CD4-positive, alpha-beta T cell treated with Interleukin-4 for 4 hours (primary cell): ENCODE measurements at regions not wholly inside any gene's neighbourhood (a gene's known extent, or its start where the extent isn't known, plus 50 kb on each side); places are given as distances from the start of the nearest gene placed in this dataset.
A peak's percentile ranks its signal among the peaks of the same experiment; 100 is the strongest.

Source experiments
- DNase-seq: peaks from one replicate; pipeline ENCODE4 v3.0.0-alpha.2; 2020

GRCh38 chr2:105592288-105592687, 152.4 kb upstream of the NCK2 start:
- DNase-seq, result no peak

- no peak for DNase-seq
Observed at GRCh38 chr2:105590780-105591660, 153.7 kb upstream of the NCK2 start.

- no peak for DNase-seq
Observed at GRCh38 chr2:105588581-105588980, 156.1 kb upstream of the NCK2 start.

- DNase-seq, result no peak
Observed at GRCh38 chr2:105587637-105588036, 157.1 kb upstream of the NCK2 start.

GRCh38 chr2:105584435-105585010, 160.2 kb upstream of the NCK2 start:
- no peak for DNase-seq

- DNase-seq, result peak; percentile 21
Observed at GRCh38 chr2:105582952-105583660, 161.6 kb upstream of the NCK2 start.

GRCh38 chr2:105581555-105581944, 163.2 kb upstream of the NCK2 start:
- DNase-seq, result no peak

GRCh38 chr2:105580870-105581554, 163.7 kb upstream of the NCK2 start:
- no peak for DNase-seq

GRCh38 chr2:105580216-105580615, 164.5 kb upstream of the NCK2 start:
- DNase-seq, result no peak

- DNase-seq, result no peak
Observed at GRCh38 chr2:105578166-105578565, 166.5 kb upstream of the NCK2 start.

GRCh38 chr2:105577762-105578161, 166.9 kb upstream of the NCK2 start:
- DNase-seq, result no peak

GRCh38 chr2:105576440-105577241, 168.1 kb upstream of the NCK2 start:
- peak; percentile 60 for DNase-seq

- DNase-seq, result no peak
Observed at GRCh38 chr2:105576050-105576439, 168.7 kb upstream of the NCK2 start.

GRCh38 chr2:105575499-105576025, 169.2 kb upstream of the NCK2 start:
- no peak for DNase-seq

- no peak for DNase-seq
Observed at GRCh38 chr2:105574796-105575344, 169.8 kb upstream of the NCK2 start.

GRCh38 chr2:105573910-105574655, 170.6 kb upstream of the NCK2 start:
- DNase-seq, result no peak

GRCh38 chr2:105573490-105573889, 171.2 kb upstream of the NCK2 start:
- no peak for DNase-seq

GRCh38 chr2:105571445-105571987, 172.7 kb upstream of the FHL2 start:
- no peak for DNase-seq

GRCh38 chr2:105570757-105571156, 171.9 kb upstream of the FHL2 start:
- no peak for DNase-seq

GRCh38 chr2:105570326-105570725, 171.5 kb upstream of the FHL2 start:
- DNase-seq, result no peak

- DNase-seq, result no peak
Observed at GRCh38 chr2:105569606-105570005, 170.8 kb upstream of the FHL2 start.
